ENCODE measurements at regions not wholly inside any gene's neighbourhood (a gene's known extent, or its start where the extent isn't known, plus 50 kb on each side); places are given as distances from the start of the nearest gene placed in this dataset.

- no peak for DNase-seq (ENCODE audit: low spot score in 2 of 2)
- intact Hi-C loops (cut with DNase I; ENCODE audit: low total_unique reads), result no loop called here
- WGBS, 2 donors, result 60 to 69% methylated on average over 5 of the region's 5 CpGs
- TF ChIP-seq CTCF (IDR thresholded peaks at IDR 0.05), result no peak
- TF ChIP-seq POLR2A (IDR thresholded peaks at IDR 0.05), result no peak
- H3K4me3 ChIP-seq (ENCODE audit: low read depth, poor library complexity, severe bottlenecking), result no peak overlapping the region
These were observed 189.5 kb upstream of the LYZL1 start for GRCh38 chr10:29099415-29099814.

GRCh38 chr10:29100505-29100904 is 188.4 kb upstream of the LYZL1 start:
- intact Hi-C loops (cut with DNase I; ENCODE audit: low total_unique reads), result no loop called here
- H3K4me3 ChIP-seq (ENCODE audit: low read depth, poor library complexity, severe bottlenecking), result no peak overlapping the region
- 76 to 81% methylated on average over 4 of the region's 4 CpGs for WGBS, 2 donors
- TF ChIP-seq POLR2A (IDR thresholded peaks at IDR 0.05) (no peak), CTCF (IDR thresholded peaks at IDR 0.05) (no peak)
- DNase-seq (ENCODE audit: low spot score in 2 of 2), result no peak

GRCh38 chr10:29102233-29102632 is 186.6 kb upstream of the LYZL1 start:
- intact Hi-C loops (cut with DNase I; ENCODE audit: low total_unique reads), result no loop called here
- WGBS, 2 donors, result 18 to 26% methylated on average over 4 of the region's 4 CpGs
- H3K4me3 ChIP-seq (ENCODE audit: low read depth, poor library complexity, severe bottlenecking), result no peak overlapping the region
- no peak for TF ChIP-seq POLR2A (IDR thresholded peaks at IDR 0.05)
- DNase-seq (ENCODE audit: low spot score in 2 of 2), result no peak

GRCh38 chr10:29102636-29103035 is 186.2 kb upstream of the LYZL1 start:
- intact Hi-C loops (cut with DNase I; ENCODE audit: low total_unique reads), result no loop called here
- H3K4me3 ChIP-seq (ENCODE audit: low read depth, poor library complexity, severe bottlenecking), result no peak overlapping the region
- no peak for DNase-seq (ENCODE audit: low spot score in 2 of 2)
- TF ChIP-seq CTCF (IDR thresholded peaks at IDR 0.05) (no peak), POLR2A (IDR thresholded peaks at IDR 0.05) (no peak)
- WGBS, 2 donors, result 62 to 69% methylated on average over 3 of the region's 3 CpGs

- H3K4me3 ChIP-seq (ENCODE audit: low read depth, poor library complexity, severe bottlenecking), result no peak overlapping the region
- WGBS, 2 donors, result 66 to 76% methylated on average over 7 of the region's 7 CpGs
- DNase-seq (ENCODE audit: low spot score in 2 of 2), result peak in 1 of 2 donors; percentile 54
- no peak for TF ChIP-seq POLR2A (IDR thresholded peaks at IDR 0.05)
- TF ChIP-seq CTCF (IDR thresholded peaks at IDR 0.05), result no peak
- intact Hi-C loops (cut with DNase I; ENCODE audit: low total_unique reads), result no loop called here
These were observed 184.0 kb upstream of the LYZL1 start for GRCh38 chr10:29104661-29105399.

GRCh38 chr10:29105516-29106215 is 183.2 kb upstream of the LYZL1 start:
- DNase-seq (ENCODE audit: low spot score in 2 of 2), result peak in 1 of 2 donors; percentile 21
- 55 to 69% methylated on average over 4 of the region's 4 CpGs for WGBS, 2 donors
- intact Hi-C loops (cut with DNase I; ENCODE audit: low total_unique reads), result no loop called here
- no peak overlapping the region for H3K4me3 ChIP-seq (ENCODE audit: low read depth, poor library complexity, severe bottlenecking)
- TF ChIP-seq CTCF (IDR thresholded peaks at IDR 0.05), result no peak

All from lower leg skin (tissue), 4 donors.